Stimulated activated naive CD8-positive, alpha-beta T cell treated with anti-CD3 and anti-CD28 coated beads, Interleukin-15, Interleukin-2, amounts not matched to agents 100 ng/mL and 50 ng/mL, for 24 hours (primary cell): ENCODE measurements at regions not wholly inside any gene's neighbourhood (a gene's known extent, or its start where the extent isn't known, plus 50 kb on each side); places are given as distances from the start of the nearest gene placed in this dataset.
"Not testable (repeated sequence)": the region's sequence is repeated elsewhere in the genome, so short reads cannot be mapped to it uniquely, and the experiment has no call there.

Source experiments
- H3K27ac Mint-ChIP-seq: one replicate; pipeline ENCODE4 v1.8.0; 2021; ENCODE audit warnings: mild to moderate bottlenecking, mixed read lengths
- H3K27me3 Mint-ChIP-seq: one replicate; pipeline ENCODE4 v1.8.0; 2021; ENCODE audit warnings: mixed read lengths
- H3K36me3 Mint-ChIP-seq: one replicate; pipeline ENCODE4 v1.8.0; 2021; ENCODE audit warnings: low read depth, mixed read lengths
- H3K4me1 Mint-ChIP-seq: one replicate; pipeline ENCODE4 v1.8.0; 2021; ENCODE audit warnings: low read depth, mixed read lengths
- H3K4me3 Mint-ChIP-seq: one replicate; pipeline ENCODE4 v1.8.0; 2021; ENCODE audit warnings: mild to moderate bottlenecking, mixed read lengths
- H3K9me3 Mint-ChIP-seq: one replicate; pipeline ENCODE4 v1.8.0; 2021; ENCODE audit warnings: mixed read lengths

DNA sequence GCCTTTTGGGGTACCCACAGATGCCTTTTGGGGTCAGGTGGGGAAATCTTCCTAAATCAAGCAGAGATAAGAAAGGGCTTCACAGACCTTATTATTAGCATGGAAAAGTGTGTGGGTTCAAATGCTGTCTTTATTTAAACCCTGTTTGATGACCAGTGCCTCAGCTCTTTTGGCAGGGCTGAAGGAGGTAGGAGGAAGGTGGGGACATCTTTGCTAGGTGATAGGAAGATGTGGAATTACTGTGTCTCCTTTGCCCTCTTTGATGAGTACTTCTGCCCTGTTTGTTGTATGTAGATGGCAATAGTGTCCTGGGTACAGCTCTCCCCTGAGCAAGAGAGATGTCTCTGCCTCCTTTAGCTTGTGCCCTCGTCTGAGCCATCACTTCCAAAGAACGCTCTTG lies 333.3 kb upstream of the ROPN1 start:
- Mint-ChIP-seq H3K9me3 (no peaks in the 10 kb centered on the region), H3K4me3 (no peak overlapping the region), H3K27me3 (peaks cover 4% of the 10 kb centered on the region), H3K36me3 (no peaks in the 10 kb centered on the region), H3K27ac (no peak overlapping the region), H3K4me1 (no peaks in the 10 kb centered on the region)

DNA sequence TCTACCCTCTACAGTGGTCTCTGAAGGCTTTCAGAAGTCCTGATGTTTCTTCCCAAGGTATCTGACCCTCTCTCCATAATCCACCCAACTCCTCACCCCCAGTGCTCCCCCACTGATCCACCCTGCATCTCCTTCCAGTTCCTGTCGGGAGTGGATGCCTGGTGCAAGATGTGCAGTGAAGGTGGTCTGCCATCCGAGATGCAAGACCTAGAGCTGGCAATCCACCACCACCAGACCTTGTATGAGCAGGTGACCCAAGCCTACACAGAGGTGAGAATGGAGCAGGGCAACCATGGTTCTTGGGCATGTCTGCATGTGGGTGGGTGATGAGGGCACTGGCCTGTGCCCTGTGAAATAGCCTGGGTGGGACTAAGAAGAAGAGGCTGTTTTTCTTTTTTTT lies 337.8 kb upstream of the ROPN1 start:
- Mint-ChIP-seq H3K27ac (no peak overlapping the region), H3K9me3 (no peaks in the 10 kb centered on the region), H3K36me3 (no peaks in the 10 kb centered on the region), H3K4me3 (no peak overlapping the region), H3K27me3 (peaks cover 4% of the 10 kb centered on the region), H3K4me1 (no peaks in the 10 kb centered on the region)

DNA sequence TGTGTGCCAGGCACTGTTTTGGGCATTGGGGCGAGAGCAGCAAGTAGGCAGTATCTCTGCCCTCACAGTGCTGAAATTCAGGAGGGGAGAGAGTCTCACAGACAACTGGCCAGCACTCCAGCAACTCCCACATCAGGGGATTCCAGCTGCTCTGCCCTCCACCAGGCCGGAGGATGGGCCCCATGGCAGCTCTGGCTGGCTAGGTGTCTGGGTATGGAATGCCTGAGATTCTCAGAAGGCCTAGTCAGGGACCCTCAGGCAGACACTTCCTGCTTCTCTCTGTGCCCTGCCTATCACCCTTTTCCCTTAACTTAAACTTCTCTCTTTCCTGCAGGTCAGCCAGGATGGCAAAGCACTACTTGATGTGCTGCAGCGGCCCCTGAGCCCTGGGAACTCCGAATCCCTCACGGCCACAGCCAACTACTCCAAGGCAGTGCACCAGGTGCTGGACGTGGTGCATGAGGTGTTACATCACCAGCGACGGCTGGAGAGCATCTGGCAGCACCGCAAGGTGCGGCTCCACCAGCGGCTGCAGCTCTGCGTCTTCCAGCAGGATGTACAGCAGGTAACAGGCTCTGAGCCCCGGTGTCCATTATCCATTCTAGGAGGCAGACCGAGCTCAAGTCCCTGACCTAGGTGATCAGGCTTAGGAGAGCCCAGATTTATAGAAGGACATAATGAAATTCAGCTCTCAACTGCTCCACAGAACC lies 342.2 kb upstream of the ROPN1 start:
- Mint-ChIP-seq H3K36me3 (no peaks in the 10 kb centered on the region), H3K4me3 (no peak overlapping the region), H3K27me3 (peaks cover 2% of the 10 kb centered on the region), H3K27ac (no peak overlapping the region), H3K9me3 (no peaks in the 10 kb centered on the region), H3K4me1 (no peaks in the 10 kb centered on the region)

DNA sequence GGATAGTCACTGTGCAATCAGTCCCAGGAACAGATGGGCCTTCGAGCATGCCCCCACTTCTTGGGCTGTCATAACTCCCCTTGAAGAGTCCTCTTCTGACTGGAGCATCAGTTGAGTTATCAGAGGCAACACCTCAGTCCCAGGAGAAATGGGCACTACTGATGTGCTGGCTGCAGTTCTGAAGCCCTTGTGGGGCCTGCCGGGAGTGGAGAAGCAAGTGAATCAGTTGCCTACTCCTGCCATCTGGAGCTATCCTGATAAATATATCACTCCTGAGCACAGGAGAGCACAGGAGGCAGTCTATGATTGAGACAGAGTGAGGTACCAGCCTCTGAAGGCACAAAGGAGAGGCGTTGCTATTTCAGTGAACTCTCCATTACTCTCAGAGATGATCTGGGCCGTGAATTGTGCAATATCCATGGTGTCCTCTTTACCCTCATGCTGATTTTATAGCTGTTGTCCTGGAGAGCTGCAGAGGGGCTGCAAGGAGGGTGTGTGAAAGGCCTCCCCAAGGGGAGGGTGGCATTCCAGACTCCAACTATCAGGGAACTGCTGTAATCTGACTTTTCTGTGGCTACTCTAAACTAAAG lies 344.2 kb upstream of the ROPN1 start:
- no peaks in the 10 kb centered on the region for H3K27me3 Mint-ChIP-seq
- no peak overlapping the region for H3K27ac Mint-ChIP-seq
- no peaks in the 10 kb centered on the region for H3K36me3 Mint-ChIP-seq
- no peak overlapping the region for H3K4me3 Mint-ChIP-seq
- no peaks in the 10 kb centered on the region for H3K9me3 Mint-ChIP-seq
- H3K4me1 Mint-ChIP-seq = no peaks in the 10 kb centered on the region

DNA sequence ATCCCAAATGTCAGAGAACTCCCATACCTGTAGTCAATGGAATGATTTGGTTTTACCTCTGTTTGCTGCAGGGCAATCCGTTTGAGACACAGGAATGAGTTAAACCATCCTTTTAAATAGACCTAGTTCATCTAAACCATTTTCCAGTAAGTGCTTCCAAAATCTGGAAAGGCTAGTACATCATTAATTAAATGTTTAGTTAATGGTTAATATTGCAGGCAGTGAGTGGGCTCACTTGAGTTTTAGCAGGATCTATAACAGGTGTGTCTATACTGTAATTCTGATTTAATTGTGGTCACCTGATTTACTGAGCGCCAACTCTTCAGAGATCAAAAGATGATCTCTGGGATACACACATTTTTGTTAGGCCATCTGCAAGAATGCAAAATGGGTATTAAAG lies 353.9 kb upstream of the ROPN1 start:
- peaks cover 4% of the 10 kb centered on the region for H3K27me3 Mint-ChIP-seq
- peaks cover 3% of the 10 kb centered on the region for H3K9me3 Mint-ChIP-seq
- no peaks in the 10 kb centered on the region for H3K36me3 Mint-ChIP-seq
- no peaks in the 10 kb centered on the region for H3K4me1 Mint-ChIP-seq
- H3K4me3 Mint-ChIP-seq = no peak overlapping the region
- H3K27ac Mint-ChIP-seq = no peak overlapping the region

DNA sequence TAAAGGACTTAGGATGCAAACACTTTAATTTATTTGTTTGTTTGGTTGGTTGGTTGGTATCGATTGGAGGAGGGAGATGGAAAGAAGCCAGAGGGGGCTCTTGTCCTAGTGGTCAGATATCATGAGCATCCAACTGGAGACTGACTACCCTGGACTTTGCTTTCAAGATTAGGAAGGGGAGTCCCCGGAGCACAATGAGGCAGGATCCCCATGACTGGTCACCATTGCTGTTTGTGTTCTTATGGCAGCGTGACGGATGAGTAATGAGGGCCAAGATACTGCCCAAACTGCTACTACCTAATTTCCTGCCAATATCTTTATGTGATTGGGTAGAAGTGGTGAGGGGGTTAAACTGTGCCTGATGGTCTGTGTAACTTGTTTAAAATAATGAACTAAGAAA lies 354.6 kb upstream of the ROPN1 start:
- H3K4me3 Mint-ChIP-seq = no peak overlapping the region
- H3K27me3 Mint-ChIP-seq = peaks cover 4% of the 10 kb centered on the region
- no peaks in the 10 kb centered on the region for H3K36me3 Mint-ChIP-seq
- no peaks in the 10 kb centered on the region for H3K4me1 Mint-ChIP-seq
- no peak overlapping the region for H3K27ac Mint-ChIP-seq
- H3K9me3 Mint-ChIP-seq = peaks cover 3% of the 10 kb centered on the region

DNA sequence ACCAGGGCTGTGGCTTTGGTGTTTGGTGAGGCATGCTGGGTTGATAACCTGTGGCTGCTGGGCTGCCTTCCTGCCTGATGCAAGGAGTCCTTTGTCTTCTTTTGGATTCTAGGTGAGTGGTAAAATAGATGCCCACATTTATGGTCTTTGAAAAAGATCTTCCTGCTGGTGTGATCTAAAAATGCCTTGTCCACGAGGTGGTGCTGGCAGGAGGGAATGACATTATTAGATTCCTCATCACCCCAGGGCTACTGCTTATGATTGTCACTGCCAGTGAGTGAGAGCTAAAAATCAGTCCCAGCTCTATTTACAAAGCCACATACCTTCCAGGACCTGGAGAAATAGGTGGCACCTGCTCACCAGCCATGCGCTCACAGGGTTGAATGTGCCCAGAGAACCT lies 355.5 kb upstream of the ROPN1 start:
- H3K4me1 Mint-ChIP-seq = no peaks in the 10 kb centered on the region
- H3K4me3 Mint-ChIP-seq = no peak overlapping the region
- no peaks in the 10 kb centered on the region for H3K36me3 Mint-ChIP-seq
- H3K27ac Mint-ChIP-seq = no peak overlapping the region
- H3K27me3 Mint-ChIP-seq = peaks cover 4% of the 10 kb centered on the region
- H3K9me3 Mint-ChIP-seq = peaks cover 3% of the 10 kb centered on the region

DNA sequence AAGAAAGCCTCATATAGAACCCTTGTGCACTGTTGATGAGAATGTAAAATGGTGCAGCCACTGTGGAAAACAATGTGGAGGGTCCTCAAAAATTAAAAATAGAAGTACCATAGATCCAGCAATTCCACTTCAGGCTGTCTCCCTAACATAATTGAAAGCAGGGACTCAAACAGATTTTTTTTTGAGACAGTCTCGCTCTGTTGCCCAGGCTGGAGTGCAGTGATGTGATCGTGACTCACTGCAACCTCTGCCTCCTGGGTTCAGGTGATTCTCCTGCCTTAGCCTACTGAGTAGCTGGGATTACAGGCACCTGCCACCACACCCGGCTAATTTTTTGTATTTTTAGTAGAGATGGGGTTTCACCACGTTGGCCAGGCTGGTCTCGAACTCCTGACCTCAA lies 356.6 kb upstream of the ROPN1 start:
- H3K4me1 Mint-ChIP-seq, H3K27me3 Mint-ChIP-seq, H3K27ac Mint-ChIP-seq, H3K36me3 Mint-ChIP-seq, H3K9me3 Mint-ChIP-seq, H3K4me3 Mint-ChIP-seq: not testable (repeated sequence)

DNA sequence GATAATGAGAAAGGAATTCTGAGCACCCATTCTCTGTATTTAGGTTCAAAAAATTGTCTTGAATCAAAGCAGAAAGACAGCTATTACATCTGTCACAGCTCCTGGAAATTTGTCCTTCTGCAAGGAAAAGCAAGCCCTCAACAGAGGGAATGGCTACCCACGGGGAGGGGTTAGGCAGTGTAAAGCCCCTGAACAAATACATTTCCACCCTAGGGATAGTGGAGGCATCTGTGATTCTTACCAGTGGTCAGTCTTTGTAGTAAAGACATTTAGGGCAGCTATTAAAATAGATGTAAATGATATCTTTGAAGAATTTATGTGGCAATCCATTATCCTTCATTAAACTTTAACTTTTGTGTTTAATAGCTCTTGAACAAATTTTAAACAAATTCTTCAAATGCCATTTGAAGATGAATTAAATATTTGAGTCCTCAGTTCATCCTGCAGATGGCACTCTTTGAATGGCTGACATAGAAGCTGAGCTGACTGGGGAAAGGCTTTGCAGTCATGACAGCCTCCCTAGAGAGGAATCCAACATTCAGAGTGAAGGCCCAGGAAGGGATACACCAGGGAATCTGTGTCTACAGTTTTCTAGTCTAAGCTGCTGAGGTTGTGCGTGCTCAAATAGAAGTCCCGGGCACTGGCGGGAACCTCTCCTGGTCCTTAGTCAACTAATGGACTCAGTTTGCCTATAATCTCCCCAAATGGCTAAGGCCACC lies 359.7 kb upstream of the ROPN1 start:
- no peak overlapping the region for H3K27ac Mint-ChIP-seq
- no peaks in the 10 kb centered on the region for H3K36me3 Mint-ChIP-seq
- no peak overlapping the region for H3K4me3 Mint-ChIP-seq
- H3K27me3 Mint-ChIP-seq = peaks cover 9% of the 10 kb centered on the region
- H3K9me3 Mint-ChIP-seq = peaks cover under 1% of the 10 kb centered on the region
- no peaks in the 10 kb centered on the region for H3K4me1 Mint-ChIP-seq

DNA sequence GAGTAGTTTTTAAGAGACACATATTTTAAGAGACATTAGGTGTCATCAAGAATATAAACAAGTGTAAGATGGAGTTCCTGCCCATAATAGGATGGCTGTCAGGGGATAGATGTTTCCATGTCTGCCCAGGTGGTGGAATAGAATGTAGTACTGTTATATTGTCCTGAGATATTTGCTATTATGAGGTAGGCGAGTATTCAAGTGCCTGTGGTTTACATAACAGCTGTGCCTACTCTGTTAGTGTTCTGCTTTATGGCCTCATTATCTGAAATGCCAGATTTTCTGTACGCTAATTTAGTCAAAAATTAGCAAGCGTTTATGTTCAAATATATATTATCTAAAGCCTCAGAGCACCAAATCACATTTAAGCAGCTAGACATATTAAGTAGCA lies 360.2 kb upstream of the ROPN1 start:
- no peaks in the 10 kb centered on the region for H3K4me1 Mint-ChIP-seq
- no peak overlapping the region for H3K27ac Mint-ChIP-seq
- H3K27me3 Mint-ChIP-seq = peaks cover 12% of the 10 kb centered on the region
- H3K9me3 Mint-ChIP-seq = peaks cover 6% of the 10 kb centered on the region
- no peak overlapping the region for H3K4me3 Mint-ChIP-seq
- no peaks in the 10 kb centered on the region for H3K36me3 Mint-ChIP-seq

DNA sequence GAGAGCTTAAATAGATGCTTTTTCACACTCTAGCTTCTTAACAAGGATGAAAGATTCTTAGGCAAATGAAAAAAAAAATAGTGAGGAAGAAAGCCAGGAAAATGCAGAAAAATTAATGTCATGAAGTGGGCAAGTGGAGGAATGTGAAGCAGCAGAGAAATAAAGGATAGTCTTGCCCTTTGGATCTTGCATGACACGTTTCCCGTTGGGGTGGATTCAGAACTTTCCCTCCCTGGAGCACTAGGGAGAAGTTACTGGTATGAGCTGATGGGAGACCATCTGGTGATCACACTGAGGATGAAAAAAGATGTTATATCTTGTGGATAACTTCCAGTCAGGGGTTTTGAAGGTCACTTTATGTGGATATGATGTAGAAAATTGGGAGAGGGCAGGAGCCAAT lies 361.8 kb upstream of the ROPN1 start:
- Mint-ChIP-seq H3K36me3 (no peaks in the 10 kb centered on the region), H3K4me3 (no peak overlapping the region), H3K9me3 (peaks cover 11% of the 10 kb centered on the region), H3K27me3 (peaks cover 18% of the 10 kb centered on the region), H3K4me1 (no peaks in the 10 kb centered on the region), H3K27ac (no peak overlapping the region)

DNA sequence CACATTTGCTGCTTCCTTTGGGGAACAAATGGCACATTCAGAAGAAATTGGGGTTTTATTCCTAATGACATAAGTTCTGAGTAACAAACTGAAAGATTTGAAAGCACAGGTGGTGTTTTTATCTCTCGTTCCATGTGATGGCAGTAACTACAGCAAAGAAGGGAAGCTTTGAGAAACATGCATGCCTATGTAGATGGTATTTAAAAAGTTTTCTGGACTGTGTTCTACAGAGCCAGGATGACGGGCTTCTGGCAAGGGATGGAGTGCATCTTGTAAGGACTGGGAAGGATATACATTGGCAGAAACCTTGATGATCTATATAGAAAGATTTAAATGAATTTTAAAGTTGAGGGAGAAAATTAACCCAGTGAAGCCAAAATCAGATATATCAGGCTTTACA lies 362.2 kb upstream of the ROPN1 start:
- peaks cover 18% of the 10 kb centered on the region for H3K27me3 Mint-ChIP-seq
- H3K27ac Mint-ChIP-seq = no peak overlapping the region
- no peaks in the 10 kb centered on the region for H3K4me1 Mint-ChIP-seq
- peaks cover 11% of the 10 kb centered on the region for H3K9me3 Mint-ChIP-seq
- no peaks in the 10 kb centered on the region for H3K36me3 Mint-ChIP-seq
- no peak overlapping the region for H3K4me3 Mint-ChIP-seq

DNA sequence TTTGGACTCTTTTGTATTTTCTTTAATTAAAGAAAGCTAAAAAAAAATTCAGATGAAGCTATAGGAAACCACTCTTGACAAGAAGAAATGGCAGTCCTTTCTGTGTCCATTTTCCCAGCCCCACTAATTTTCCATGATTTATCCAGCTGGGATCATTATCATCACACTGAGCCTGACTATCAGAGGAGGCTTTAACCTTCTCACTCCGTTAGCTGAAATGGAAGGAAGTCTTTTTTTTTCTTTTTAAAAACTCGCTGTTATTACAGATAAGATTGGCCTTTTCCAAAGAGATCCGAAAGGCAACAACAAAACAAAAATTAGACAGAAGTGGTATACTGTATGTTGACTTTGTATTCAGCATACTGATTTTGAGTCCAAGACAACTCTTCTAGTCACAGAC lies 366.2 kb upstream of the ROPN1 start:
- H3K9me3 Mint-ChIP-seq = peaks cover 11% of the 10 kb centered on the region
- H3K4me1 Mint-ChIP-seq = no peaks in the 10 kb centered on the region
- H3K27ac Mint-ChIP-seq = no peak overlapping the region

DNA sequence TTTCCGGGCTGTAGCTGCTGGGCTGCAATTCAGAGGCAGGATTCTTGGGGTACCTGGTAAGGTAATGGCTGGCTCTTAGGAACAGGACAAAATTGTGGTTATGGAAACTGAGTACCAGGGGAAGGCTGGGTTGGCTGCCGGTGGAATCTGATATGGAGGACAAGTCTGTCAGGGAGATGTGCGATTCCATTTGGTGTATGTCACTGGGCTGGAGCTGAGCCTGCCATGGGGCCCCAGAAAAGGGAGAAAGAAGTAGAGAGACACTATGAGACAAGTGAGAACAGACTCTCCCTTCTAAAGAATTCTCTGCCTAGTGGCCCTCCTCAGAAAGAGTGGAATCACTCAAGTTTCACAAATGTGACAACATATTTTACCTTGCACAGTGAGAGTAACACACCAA lies 368.2 kb upstream of the ROPN1 start:
- peaks cover 13% of the 10 kb centered on the region for H3K27me3 Mint-ChIP-seq
- H3K4me1 Mint-ChIP-seq = no peaks in the 10 kb centered on the region
- no peaks in the 10 kb centered on the region for H3K36me3 Mint-ChIP-seq
- no peak overlapping the region for H3K27ac Mint-ChIP-seq
- no peak overlapping the region for H3K4me3 Mint-ChIP-seq
- H3K9me3 Mint-ChIP-seq = peaks cover 11% of the 10 kb centered on the region

More for the DNA sequence above, 366.2 kb upstream of the ROPN1 start:
- Mint-ChIP-seq H3K4me3 (no peak overlapping the region), H3K36me3 (no peaks in the 10 kb centered on the region), H3K27me3 (peaks cover 18% of the 10 kb centered on the region)

DNA sequence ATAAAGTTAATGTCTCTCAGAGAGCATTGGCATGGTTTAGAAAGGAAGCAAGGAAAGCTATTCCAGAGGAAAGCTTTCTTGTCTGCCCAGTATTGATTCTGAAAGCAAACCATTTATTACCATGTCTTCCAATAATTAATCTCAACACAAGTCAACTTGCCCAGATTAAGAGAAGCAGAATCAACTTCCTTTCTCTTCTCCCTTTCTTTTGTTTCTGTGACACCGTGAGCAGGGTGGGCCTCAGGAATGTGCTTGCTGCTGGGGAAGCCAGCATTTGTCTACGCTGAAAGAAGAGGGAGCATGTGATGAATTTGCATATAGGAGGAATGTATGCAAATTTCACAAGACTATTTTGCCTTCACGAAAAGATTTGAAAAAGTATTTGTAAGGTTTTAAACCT lies 368.6 kb upstream of the ROPN1 start:
- Mint-ChIP-seq H3K9me3 (peaks cover 11% of the 10 kb centered on the region), H3K36me3 (no peaks in the 10 kb centered on the region), H3K4me1 (no peaks in the 10 kb centered on the region), H3K27me3 (peaks cover 13% of the 10 kb centered on the region), H3K4me3 (no peak overlapping the region), H3K27ac (no peak overlapping the region)
